ENCODE measurements at regions not wholly inside any gene's neighbourhood (a gene's known extent, or its start where the extent isn't known, plus 50 kb on each side); places are given as distances from the start of the nearest gene placed in this dataset.
A peak's percentile ranks its signal among the peaks of the same experiment; 100 is the strongest.

GRCh38 chr2:10993001-10993481 lies 81.3 kb downstream of the KCNF1 start:
- no peak overlapping the region for H3K27ac Mint-ChIP-seq
- no peak overlapping the region for H3K4me3 Mint-ChIP-seq
- peaks cover 7% of the 10 kb centered on the region for H3K27me3 Mint-ChIP-seq

GRCh38 chr2:10995366-10995970 lies 83.7 kb downstream of the KCNF1 start:
- peaks cover 7% of the 10 kb centered on the region for H3K27me3 Mint-ChIP-seq
- no peaks in the 10 kb centered on the region for H3K4me1 Mint-ChIP-seq
- H3K27ac Mint-ChIP-seq, result peak overlapping the region in 1 of 3 donors; percentile 43

More at GRCh38 chr2:10993001-10993481, 81.3 kb downstream of the KCNF1 start:
- Mint-ChIP-seq H3K36me3 (no peaks in the 10 kb centered on the region), H3K4me1 (no peaks in the 10 kb centered on the region), H3K9me3 (no peaks in the 10 kb centered on the region)

GRCh38 chr2:11004199-11004598 lies 92.5 kb downstream of the KCNF1 start:
- Mint-ChIP-seq H3K4me3 (no peak overlapping the region), H3K9me3 (no peaks in the 10 kb centered on the region), H3K36me3 (no peaks in the 10 kb centered on the region), H3K4me1 (no peaks in the 10 kb centered on the region), H3K27ac (no peak overlapping the region), H3K27me3 (peaks cover 7% of the 10 kb centered on the region)

More at GRCh38 chr2:10995366-10995970, 83.7 kb downstream of the KCNF1 start:
- H3K9me3 Mint-ChIP-seq, result no peaks in the 10 kb centered on the region
- no peaks in the 10 kb centered on the region for H3K36me3 Mint-ChIP-seq
- H3K4me3 Mint-ChIP-seq, result no peak overlapping the region

- no peak overlapping the region for H3K27ac Mint-ChIP-seq
- no peak overlapping the region for H3K4me3 Mint-ChIP-seq
- peaks cover 0 to 1% (median under 1%) of the 10 kb centered on the region in 3 donors for H3K9me3 Mint-ChIP-seq
- H3K36me3 Mint-ChIP-seq, result no peaks in the 10 kb centered on the region
- no peaks in the 10 kb centered on the region for H3K4me1 Mint-ChIP-seq
- H3K27me3 Mint-ChIP-seq, result peaks cover 7% of the 10 kb centered on the region
Observed at GRCh38 chr2:11005032-11005431, 93.3 kb downstream of the KCNF1 start.

GRCh38 chr2:11006191-11006590 lies 94.5 kb downstream of the KCNF1 start:
- Mint-ChIP-seq H3K4me3 (no peak overlapping the region), H3K9me3 (peaks cover 1 to 11% (median 9%) of the 10 kb centered on the region in 3 donors), H3K27ac (no peak overlapping the region), H3K4me1 (no peaks in the 10 kb centered on the region), H3K36me3 (no peaks in the 10 kb centered on the region), H3K27me3 (peaks cover 7% of the 10 kb centered on the region)

GRCh38 chr2:11007331-11008264 lies 95.9 kb downstream of the KCNF1 start:
- peaks cover 7% of the 10 kb centered on the region for H3K27me3 Mint-ChIP-seq
- H3K36me3 Mint-ChIP-seq, result no peaks in the 10 kb centered on the region
- H3K9me3 Mint-ChIP-seq, result peaks cover 1 to 15% (median 15%) of the 10 kb centered on the region in 3 donors
- H3K27ac Mint-ChIP-seq, result peak overlapping the region in 1 of 3 donors; percentile 2
- no peak overlapping the region for H3K4me3 Mint-ChIP-seq
- H3K4me1 Mint-ChIP-seq, result no peaks in the 10 kb centered on the region

- Mint-ChIP-seq H3K4me3 (no peak overlapping the region), H3K27ac (no peak overlapping the region), H3K9me3 (peaks cover 1 to 17% (median 17%) of the 10 kb centered on the region in 3 donors), H3K36me3 (no peaks in the 10 kb centered on the region), H3K27me3 (peaks cover 7% of the 10 kb centered on the region), H3K4me1 (no peaks in the 10 kb centered on the region)
Observed at GRCh38 chr2:11008773-11009172, 97.0 kb downstream of the KCNF1 start.

GRCh38 chr2:11009176-11009575 lies 97.4 kb downstream of the KCNF1 start:
- no peak overlapping the region for H3K4me3 Mint-ChIP-seq
- H3K36me3 Mint-ChIP-seq, result no peaks in the 10 kb centered on the region
- H3K27me3 Mint-ChIP-seq, result peaks cover 7% of the 10 kb centered on the region
- H3K4me1 Mint-ChIP-seq, result no peaks in the 10 kb centered on the region
- no peak overlapping the region for H3K27ac Mint-ChIP-seq
- H3K9me3 Mint-ChIP-seq, result peaks cover 1 to 17% (median 17%) of the 10 kb centered on the region in 3 donors

GRCh38 chr2:11009891-11010290 lies 98.2 kb downstream of the KCNF1 start:
- H3K4me1 Mint-ChIP-seq, result no peaks in the 10 kb centered on the region
- H3K9me3 Mint-ChIP-seq, result peaks cover 1 to 17% (median 17%) of the 10 kb centered on the region in 3 donors
- no peaks in the 10 kb centered on the region for H3K36me3 Mint-ChIP-seq
- no peak overlapping the region for H3K27ac Mint-ChIP-seq
- peaks cover 7% of the 10 kb centered on the region for H3K27me3 Mint-ChIP-seq
- H3K4me3 Mint-ChIP-seq, result peak overlapping the region in 1 of 4 donors; percentile 14

- H3K36me3 Mint-ChIP-seq, result no peaks in the 10 kb centered on the region
- H3K4me3 Mint-ChIP-seq, result no peak overlapping the region
- H3K4me1 Mint-ChIP-seq, result no peaks in the 10 kb centered on the region
- peaks cover 2% of the 10 kb centered on the region for H3K27me3 Mint-ChIP-seq
- H3K9me3 Mint-ChIP-seq, result peaks cover 1 to 17% (median 17%) of the 10 kb centered on the region in 3 donors
- H3K27ac Mint-ChIP-seq, result no peak overlapping the region
Observed at GRCh38 chr2:11011359-11011758, 99.6 kb downstream of the KCNF1 start.

GRCh38 chr2:11012131-11012693 lies 100.5 kb downstream of the KCNF1 start:
- Mint-ChIP-seq H3K9me3 (peaks cover 1 to 17% (median 17%) of the 10 kb centered on the region in 3 donors), H3K4me1 (no peaks in the 10 kb centered on the region), H3K4me3 (no peak overlapping the region), H3K27me3 (peaks cover 3% of the 10 kb centered on the region), H3K27ac (no peak overlapping the region), H3K36me3 (no peaks in the 10 kb centered on the region)

GRCh38 chr2:11013196-11013595 lies 101.5 kb downstream of the KCNF1 start:
- no peak overlapping the region for H3K27ac Mint-ChIP-seq
- H3K27me3 Mint-ChIP-seq, result peaks cover 2% of the 10 kb centered on the region
- H3K4me3 Mint-ChIP-seq, result no peak overlapping the region
- H3K9me3 Mint-ChIP-seq, result peaks cover 1 to 17% (median 17%) of the 10 kb centered on the region in 3 donors
- H3K36me3 Mint-ChIP-seq, result no peaks in the 10 kb centered on the region
- no peaks in the 10 kb centered on the region for H3K4me1 Mint-ChIP-seq

- peaks cover 1 to 17% (median 17%) of the 10 kb centered on the region in 3 donors for H3K9me3 Mint-ChIP-seq
- no peaks in the 10 kb centered on the region for H3K36me3 Mint-ChIP-seq
- peaks cover 0 to 1% (median 0%) of the 10 kb centered on the region in 3 donors for H3K4me1 Mint-ChIP-seq
- no peak overlapping the region for H3K4me3 Mint-ChIP-seq
- H3K27me3 Mint-ChIP-seq, result peaks cover 8% of the 10 kb centered on the region
- no peak overlapping the region for H3K27ac Mint-ChIP-seq
Observed at GRCh38 chr2:11014026-11014425, 102.3 kb downstream of the KCNF1 start.

GRCh38 chr2:11016735-11017388 lies 105.1 kb downstream of the KCNF1 start:
- H3K4me1 Mint-ChIP-seq, result peaks cover 0 to 1% (median 0%) of the 10 kb centered on the region in 3 donors
- H3K27ac Mint-ChIP-seq, result no peak overlapping the region
- peaks cover 0 to 8% (median 5%) of the 10 kb centered on the region in 3 donors for H3K9me3 Mint-ChIP-seq
- H3K36me3 Mint-ChIP-seq, result no peaks in the 10 kb centered on the region
- peaks cover 10% of the 10 kb centered on the region for H3K27me3 Mint-ChIP-seq
- no peak overlapping the region for H3K4me3 Mint-ChIP-seq

Data from IgD-negative memory B cell (primary cell).